Suprapubic skin (tissue), 4 donors: ENCODE measurements at regions not wholly inside any gene's neighbourhood (a gene's known extent, or its start where the extent isn't known, plus 50 kb on each side); places are given as distances from the start of the nearest gene placed in this dataset.

Experiments used
- DNase-seq, 2 donors: peaks; one replicate each; pipeline ENCODE4 v3.0.0-alpha.2; 2019; ENCODE audit warnings: low spot score in 2 of 2
- H3K27ac ChIP-seq: fragments of 200-600 bp; sonication (generic); one replicate; pipeline ENCODE4 v1.5.1; 2019
- H3K27me3 ChIP-seq: fragments of 200-600 bp; sonication (generic); one replicate; pipeline ENCODE4 v1.5.1; 2019
- H3K36me3 ChIP-seq: fragments of 200-600 bp; sonication (generic); one replicate; pipeline ENCODE4 v1.5.1; 2019
- H3K4me1 ChIP-seq: fragments of 200-600 bp; sonication (generic); one replicate; pipeline ENCODE4 v1.5.1; 2019
- H3K4me3 ChIP-seq: fragments of 200-600 bp; sonication (generic); one replicate; pipeline ENCODE4 v1.5.1; 2019; ENCODE audit warnings: mild to moderate bottlenecking
- H3K9me3 ChIP-seq: fragments of 200-600 bp; sonication (generic); one replicate; pipeline ENCODE4 v1.5.1; 2019
- CTCF ChIP-seq, 2 donors: fragments of 200-600 bp in 1 of 2; fragments of 450-650 bp in 1 of 2; sonication (generic) in 1 of 2; IDR thresholded peaks; one replicate each; pipeline ENCODE4 v1.5.1; 2016 to 2019; ENCODE audit warnings: antibody characterized with exemption in 2 of 2, mild to moderate bottlenecking in 1 of 2, moderate library complexity in 1 of 2
- EP300 ChIP-seq: sonication (generic); formaldehyde crosslinking; IDR thresholded peaks from one replicate; pipeline ENCODE4 v1.6.1; 2017; ENCODE audit warnings: antibody characterized with exemption
- POLR2A ChIP-seq, 2 donors: fragments of 450-650 bp; IDR thresholded peaks; one replicate each; pipeline ENCODE4 v1.6.1; 2017; ENCODE audit warnings: antibody characterized with exemption in 2 of 2, mild to moderate bottlenecking in 2 of 2, moderate library complexity in 2 of 2
- POLR2AphosphoS5 ChIP-seq, 3 donors: sonication (generic); formaldehyde crosslinking; IDR thresholded peaks; one replicate each; pipeline ENCODE4 v1.6.1; 2017; ENCODE audit warnings: antibody characterized with exemption in 3 of 3
- WGBS: methylation state at CpG from one replicate; pipeline ENCODE4 v1.1.5; 2018; 5-methylcytosine and 5-hydroxymethylcytosine counted together

- no peak overlapping the region for H3K4me3 ChIP-seq
- TF ChIP-seq POLR2AphosphoS5 (IDR thresholded peaks at IDR 0.05) (no peak), POLR2A (IDR thresholded peaks at IDR 0.05) (no peak), EP300 (no peak), CTCF (IDR thresholded peaks at IDR 0.05) (no peak)
- no peaks in the 10 kb centered on the region for H3K4me1 ChIP-seq
- no peak overlapping the region for H3K27ac ChIP-seq
- H3K9me3 ChIP-seq = no peaks in the 10 kb centered on the region
- no peak for DNase-seq
- no peaks in the 10 kb centered on the region for H3K27me3 ChIP-seq
- H3K36me3 ChIP-seq = no peaks in the 10 kb centered on the region
- 51% methylated on average over 2 of the region's 2 CpGs for WGBS
These were observed 98.5 kb upstream of the MAGEB16 start for GRCh38 chrX:35699642-35700041.

- TF ChIP-seq POLR2A (IDR thresholded peaks at IDR 0.05) = no peak
- Histone ChIP-seq H3K4me3 (no peak overlapping the region), H3K27me3 (no peaks in the 10 kb centered on the region), H3K9me3 (no peaks in the 10 kb centered on the region), H3K36me3 (no peaks in the 10 kb centered on the region), H3K27ac (no peak overlapping the region), H3K4me1 (no peaks in the 10 kb centered on the region)
- 15% methylated on average over 1 of the region's 1 CpG for WGBS
- no peak for DNase-seq
These were observed 98.0 kb upstream of the MAGEB16 start for GRCh38 chrX:35700121-35700520.

DNA sequence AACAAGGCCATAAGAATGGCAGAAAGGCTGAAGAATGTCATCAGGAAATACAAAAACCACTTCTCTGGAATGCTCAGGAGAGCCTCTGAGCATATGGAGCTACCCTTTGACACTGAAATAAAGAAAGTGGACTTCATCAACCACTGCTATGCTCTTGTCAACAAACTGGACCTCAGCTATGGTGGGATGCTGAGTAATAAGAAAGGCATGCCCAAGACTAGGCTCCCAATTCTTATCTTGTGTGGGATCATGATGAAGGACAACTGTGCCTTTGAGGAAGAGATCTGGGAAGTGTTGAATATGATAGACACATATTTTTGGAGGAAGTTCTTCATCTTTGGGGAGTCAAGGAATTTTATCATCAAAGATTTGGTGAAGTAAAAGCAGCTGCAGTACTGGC is 86.9 kb upstream of the MAGEB16 start:
- Histone ChIP-seq H3K27ac (no peak overlapping the region), H3K4me3 (no peak overlapping the region)
- TF ChIP-seq EP300 = no peak
- no peak for TF ChIP-seq CTCF (IDR thresholded peaks at IDR 0.05)
- TF ChIP-seq POLR2A (IDR thresholded peaks at IDR 0.05) = no peak
- no peak for TF ChIP-seq POLR2AphosphoS5 (IDR thresholded peaks at IDR 0.05)

DNA sequence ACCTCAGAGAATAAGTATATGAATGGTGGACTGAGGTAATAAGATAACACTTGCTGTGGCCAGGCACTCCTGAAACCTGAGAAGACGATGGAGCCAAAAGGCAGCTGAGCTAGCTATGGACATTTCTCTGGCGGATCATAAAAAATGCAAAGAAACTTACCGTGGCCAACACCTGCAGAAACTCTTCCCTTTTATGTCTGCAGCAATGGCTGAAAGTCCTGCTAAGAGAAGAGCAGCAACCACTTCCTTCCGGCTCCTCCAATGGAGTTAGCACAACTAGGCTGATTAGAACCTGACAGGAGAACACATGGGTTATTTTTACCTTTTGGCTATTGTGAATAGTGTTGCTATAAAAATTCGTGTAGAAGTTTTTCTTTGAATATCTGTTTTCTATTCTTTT is 76.0 kb upstream of the MAGEB16 start:
- H3K4me3 ChIP-seq = no peak overlapping the region
- no peaks in the 10 kb centered on the region for H3K27me3 ChIP-seq
- TF ChIP-seq POLR2AphosphoS5 (IDR thresholded peaks at IDR 0.05) = no peak
- no peak for TF ChIP-seq EP300
- TF ChIP-seq POLR2A (IDR thresholded peaks at IDR 0.05) = no peak
- no peak for TF ChIP-seq CTCF (IDR thresholded peaks at IDR 0.05)
- no peak overlapping the region for H3K27ac ChIP-seq
- DNase-seq = no peak
- H3K9me3 ChIP-seq = no peaks in the 10 kb centered on the region
- no peaks in the 10 kb centered on the region for H3K36me3 ChIP-seq
- no peaks in the 10 kb centered on the region for H3K4me1 ChIP-seq
- 71% methylated on average over 5 of the region's 5 CpGs for WGBS

More for the DNA sequence above, 86.9 kb upstream of the MAGEB16 start:
- Histone ChIP-seq H3K9me3 (no peaks in the 10 kb centered on the region), H3K36me3 (no peaks in the 10 kb centered on the region), H3K4me1 (no peaks in the 10 kb centered on the region), H3K27me3 (no peaks in the 10 kb centered on the region)
- DNase-seq = no peak

DNA sequence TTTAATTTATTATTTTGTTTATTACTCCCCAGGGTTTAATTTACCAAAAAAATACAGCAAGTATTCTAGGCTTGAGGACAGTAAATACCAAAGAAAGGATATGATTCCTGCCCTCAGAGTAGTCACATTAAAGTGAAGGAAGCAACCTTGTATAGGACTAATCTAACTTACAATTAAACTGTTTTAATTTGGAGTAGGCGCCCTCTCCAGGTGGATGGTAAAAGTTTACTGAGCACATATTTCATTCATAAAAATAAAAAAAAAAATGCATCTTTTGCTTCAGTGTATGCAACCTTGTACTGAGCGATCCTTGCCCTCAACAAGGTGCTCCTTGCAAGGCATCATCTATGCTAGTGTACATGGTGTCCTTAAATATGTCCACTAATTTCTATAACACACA is 72.0 kb upstream of the MAGEB16 start:
- no peaks in the 10 kb centered on the region for H3K4me1 ChIP-seq
- no peak overlapping the region for H3K27ac ChIP-seq
- H3K4me3 ChIP-seq = no peak overlapping the region
- 28% methylated on average over 2 of the region's 2 CpGs for WGBS
- no peaks in the 10 kb centered on the region for H3K9me3 ChIP-seq
- H3K27me3 ChIP-seq = no peaks in the 10 kb centered on the region
- DNase-seq = no peak
- no peak for TF ChIP-seq POLR2A (IDR thresholded peaks at IDR 0.05)
- TF ChIP-seq POLR2AphosphoS5 (IDR thresholded peaks at IDR 0.05) = no peak
- TF ChIP-seq CTCF (IDR thresholded peaks at IDR 0.05) = no peak
- TF ChIP-seq EP300 = no peak
- no peaks in the 10 kb centered on the region for H3K36me3 ChIP-seq

DNA sequence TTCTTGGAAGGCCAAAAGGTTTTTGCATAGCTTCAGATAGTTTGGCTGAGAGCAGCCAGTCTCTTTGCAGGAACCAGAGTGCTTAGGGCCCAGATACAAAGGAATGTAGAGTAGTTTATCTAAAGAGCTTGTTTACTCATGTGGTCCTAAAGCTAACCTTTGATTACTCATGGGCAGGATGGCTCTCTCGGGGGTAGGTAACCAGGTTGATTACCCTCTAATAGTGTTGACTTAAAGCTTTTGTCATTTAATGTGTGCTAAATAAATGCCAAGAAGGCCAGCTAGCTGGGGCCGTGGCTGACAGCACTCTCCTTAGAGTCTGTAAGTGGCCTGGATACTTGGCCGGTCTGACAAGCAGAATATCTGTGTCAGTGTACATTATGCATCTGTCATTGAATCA is 69.7 kb upstream of the MAGEB16 start:
- no peaks in the 10 kb centered on the region for H3K9me3 ChIP-seq
- H3K4me3 ChIP-seq = no peak overlapping the region
- H3K27me3 ChIP-seq = no peaks in the 10 kb centered on the region
- H3K27ac ChIP-seq = no peak overlapping the region
- DNase-seq = no peak
- H3K36me3 ChIP-seq = no peaks in the 10 kb centered on the region
- 65% methylated on average over 3 of the region's 3 CpGs for WGBS
- no peak for TF ChIP-seq CTCF (IDR thresholded peaks at IDR 0.05)
- TF ChIP-seq POLR2A (IDR thresholded peaks at IDR 0.05) = no peak
- TF ChIP-seq EP300 = no peak
- TF ChIP-seq POLR2AphosphoS5 (IDR thresholded peaks at IDR 0.05) = no peak
- H3K4me1 ChIP-seq = no peaks in the 10 kb centered on the region
